PFSK-1 (cell line): ENCODE measurements at regions not wholly inside any gene's neighbourhood (a gene's known extent, or its start where the extent isn't known, plus 50 kb on each side); places are given as distances from the start of the nearest gene placed in this dataset.

Experiments used
- POLR2AphosphoS5 ChIP-seq: IDR thresholded peaks from 2 replicates; pipeline ENCODE4 v1.6.1; 2012; ENCODE audit warnings: low read depth, mild to moderate bottlenecking, control low read depth, low read length, moderate library complexity
- REST ChIP-seq, 2 experiments: IDR thresholded peaks; 2 replicates each; pipeline versions ENCODE4 v1.6.1 to v1.8.0; 2011 to 2012; ENCODE audit warnings: low read depth in 2 of 2, low read length in 2 of 2, control low read depth in 1 of 2, inconsistent platforms in 1 of 2, mild to moderate bottlenecking in 1 of 2, moderate library complexity in 1 of 2; ENCODE audit not compliant: insufficient read depth in 1 of 2

- TF ChIP-seq POLR2AphosphoS5 (no peak), REST (IDR thresholded peaks at IDR 0.05; ENCODE audit: insufficient read depth in 1 of 2, low read depth in 2 of 2, low read length in 2 of 2) (no peak)
Measured at GRCh38 chr20:1761598-1761997, 104.0 kb upstream of the SIRPG start.
